ENCODE measurements at regions not wholly inside any gene's neighbourhood (a gene's known extent, or its start where the extent isn't known, plus 50 kb on each side); places are given as distances from the start of the nearest gene placed in this dataset.
A peak's percentile ranks its signal among the peaks of the same experiment; 100 is the strongest.
"Not testable (repeated sequence)": the region's sequence is repeated elsewhere in the genome, so short reads cannot be mapped to it uniquely, and the experiment has no call there.

- intact Hi-C loops (cut with micrococcal nuclease); FAIRE-seq; H3K9ac ChIP-seq (ENCODE audit: insufficient read depth in 1 of 2, low read depth in 2 of 2, low read length in 2 of 2); H3K4me3 ChIP-seq; ATAC-seq; BruUV-seq (replicated peaks); POLR2A ChIA-PET; H3K27me3 ChIP-seq (ENCODE audit: control insufficient read depth in 2 of 2, insufficient read depth in 2 of 2, low read length in 2 of 2); H3K9me1 ChIP-seq (ENCODE audit: control insufficient read depth, insufficient read depth, low read length); H4K20me1 ChIP-seq (replicated peaks; ENCODE audit: control insufficient read depth, insufficient read depth, low read length); H3K9me3 ChIP-seq (replicated peaks; ENCODE audit: control insufficient read depth, insufficient read depth, low read depth, low read length); in situ Hi-C loops (cut with MboI); DNase-seq (ENCODE audit: extremely low read depth in 1 of 4, low spot score in 3 of 4); H3K79me2 ChIP-seq (ENCODE audit: control insufficient read depth, insufficient read depth, low read length); CTCF ChIA-PET (ENCODE audit: low intra/inter-chr PET ratio); H3K27ac ChIP-seq (ENCODE audit: extremely low read depth, low read depth, low read length); H3K4me1 ChIP-seq (replicated peaks in 1 of 2; ENCODE audit: control insufficient read depth in 2 of 2, insufficient read depth in 2 of 2, low read length in 2 of 2); H3K36me3 ChIP-seq (ENCODE audit: control insufficient read depth, insufficient read depth, low read length); TF ChIP-seq PBX2 (CRISPR knock-in tag; IDR thresholded peaks at IDR 0.05; ENCODE audit: low read depth): not testable (repeated sequence)
- Histone ChIP-seq H2AFZ (ENCODE audit: low read depth, low read length) (peak overlapping the region; percentile 34), H3K4me2 (ENCODE audit: insufficient read depth, low read length) (peak overlapping the region; percentile 37; the same call in 1 of the 2 replicates)
- 12% methylated on average over 3 of the region's 3 CpGs for WGBS (ENCODE audit: insufficient coverage, low coverage, missing lambda C conversion rate)
- TF ChIP-seq PBX2 (tag; conservative IDR thresholded peaks at IDR 0.05; ENCODE audit: low read depth) = 0 out of 2 replicates have a peak, but pooled peaks have one; percentile 6
These were observed 120.9 kb downstream of the CCDC74A start for GRCh38 chr2:131648565-131648964.

GRCh38 chr2:131652246-131652645 lies 124.6 kb downstream of the CCDC74A start:
- H3K4me2 ChIP-seq (ENCODE audit: insufficient read depth, low read length); H3K36me3 ChIP-seq (ENCODE audit: control insufficient read depth, insufficient read depth, low read length); H3K27ac ChIP-seq (ENCODE audit: extremely low read depth, low read depth, low read length); BruUV-seq (replicated peaks); FAIRE-seq; H3K27me3 ChIP-seq (ENCODE audit: control insufficient read depth in 2 of 2, insufficient read depth in 2 of 2, low read length in 2 of 2); ATAC-seq; H3K4me1 ChIP-seq (replicated peaks in 1 of 2; ENCODE audit: control insufficient read depth in 2 of 2, insufficient read depth in 2 of 2, low read length in 2 of 2); DNase-seq (ENCODE audit: extremely low read depth in 1 of 4, low spot score in 3 of 4); CTCF ChIA-PET (ENCODE audit: low intra/inter-chr PET ratio); in situ Hi-C loops (cut with MboI); H3K79me2 ChIP-seq (ENCODE audit: control insufficient read depth, insufficient read depth, low read length); intact Hi-C loops (cut with micrococcal nuclease); H3K9me1 ChIP-seq (ENCODE audit: control insufficient read depth, insufficient read depth, low read length); H3K9me3 ChIP-seq (replicated peaks; ENCODE audit: control insufficient read depth, insufficient read depth, low read depth, low read length); H3K4me3 ChIP-seq; H4K20me1 ChIP-seq (replicated peaks; ENCODE audit: control insufficient read depth, insufficient read depth, low read length); H3K9ac ChIP-seq (ENCODE audit: insufficient read depth in 1 of 2, low read depth in 2 of 2, low read length in 2 of 2); TF ChIP-seq MYBL2 (CRISPR knock-in tag; IDR thresholded peaks at IDR 0.05; ENCODE audit: borderline replicate concordance): not testable (repeated sequence)
- TF ChIP-seq YY1 (IDR thresholded peaks at IDR 0.05; ENCODE audit: borderline replicate concordance in 1 of 3, control insufficient read depth in 1 of 3, extremely low read depth in 1 of 3, insufficient read depth in 3 of 3, insufficient read length in 1 of 3, insufficient replicate concordance in 2 of 3, low read depth in 1 of 3, low read length in 2 of 3) = peak in 1 of 3 experiments; percentile 25
- peak; percentile 56; the same call in 1 of the 2 replicates for TF ChIP-seq RAD51 (IDR thresholded peaks at IDR 0.05; ENCODE audit: borderline replicate concordance, low read depth)
- TF ChIP-seq MYBL2 (IDR thresholded peaks at IDR 0.05; ENCODE audit: low read depth) = peak; percentile 22; the same call in 1 of the 2 replicates
- peak; percentile 55 for TF ChIP-seq USF2 (CRISPR knock-in tag; IDR thresholded peaks at IDR 0.05)
- 0 out of 2 replicates have a peak, but pooled peaks have one; percentile 29 for TF ChIP-seq USF1 (CRISPR knock-in tag; IDR thresholded peaks at IDR 0.05)
- POLR2A ChIA-PET = interaction anchor here (1.5 kb wide), 1 partner anchor 9 kb away, joined by 5 read pairs; no protein-coding TSS in a partner anchor
- H2AFZ ChIP-seq (ENCODE audit: low read depth, low read length) = 0 out of 2 replicates have a peak overlapping the region, but pooled peaks have one; percentile 59
- 64% methylated on average over 3 of the region's 3 CpGs for WGBS (ENCODE audit: insufficient coverage, low coverage, missing lambda C conversion rate)

All from K562 (cell line).